GM12865 (cell line): ENCODE measurements at regions not wholly inside any gene's neighbourhood (a gene's known extent, or its start where the extent isn't known, plus 50 kb on each side); places are given as distances from the start of the nearest gene placed in this dataset.

Experiments used
- DNase-seq: peaks from one replicate; pipeline ENCODE4 v3.0.0; 2010; ENCODE audit warnings: low read depth
- H3K4me3 ChIP-seq: 2 replicates; pipeline ENCODE4 v1.5.1; 2011; ENCODE audit warnings: mild to moderate bottlenecking, low read depth, low read length, control low read depth
- TF ChIP-seq, protein P1 (sequence below): IDR thresholded peaks from 2 replicates; pipeline ENCODE4 v1.5.1; 2011; ENCODE audit warnings: low read length, control low read depth, low read depth, inconsistent platforms; ENCODE audit not compliant: insufficient read depth; ENCODE audit errors: missing control alignments

DNA sequence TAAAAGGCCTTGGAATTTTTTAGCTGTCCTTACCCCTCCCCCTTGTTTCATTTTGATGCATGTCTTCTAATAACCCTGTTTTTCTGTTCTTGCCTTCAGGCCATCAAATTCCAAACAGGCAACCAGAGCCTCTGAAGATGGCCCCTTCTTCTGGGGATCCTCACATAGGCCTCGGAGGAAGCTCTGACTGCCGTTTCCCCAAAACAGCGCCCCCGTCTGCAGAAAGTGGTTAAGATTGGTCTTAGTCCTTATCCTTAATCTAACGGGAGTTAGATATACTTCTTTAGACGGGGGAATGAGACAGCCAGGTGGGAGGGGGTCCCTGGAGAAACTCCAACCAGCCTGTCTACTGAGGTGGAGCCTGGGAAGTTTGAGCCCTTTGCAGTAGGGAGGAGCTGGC lies 226.3 kb upstream of the ZNF608 start:
- no peak for DNase-seq
- no peak overlapping the region for H3K4me3 ChIP-seq
- TF ChIP-seq, protein P1, sequence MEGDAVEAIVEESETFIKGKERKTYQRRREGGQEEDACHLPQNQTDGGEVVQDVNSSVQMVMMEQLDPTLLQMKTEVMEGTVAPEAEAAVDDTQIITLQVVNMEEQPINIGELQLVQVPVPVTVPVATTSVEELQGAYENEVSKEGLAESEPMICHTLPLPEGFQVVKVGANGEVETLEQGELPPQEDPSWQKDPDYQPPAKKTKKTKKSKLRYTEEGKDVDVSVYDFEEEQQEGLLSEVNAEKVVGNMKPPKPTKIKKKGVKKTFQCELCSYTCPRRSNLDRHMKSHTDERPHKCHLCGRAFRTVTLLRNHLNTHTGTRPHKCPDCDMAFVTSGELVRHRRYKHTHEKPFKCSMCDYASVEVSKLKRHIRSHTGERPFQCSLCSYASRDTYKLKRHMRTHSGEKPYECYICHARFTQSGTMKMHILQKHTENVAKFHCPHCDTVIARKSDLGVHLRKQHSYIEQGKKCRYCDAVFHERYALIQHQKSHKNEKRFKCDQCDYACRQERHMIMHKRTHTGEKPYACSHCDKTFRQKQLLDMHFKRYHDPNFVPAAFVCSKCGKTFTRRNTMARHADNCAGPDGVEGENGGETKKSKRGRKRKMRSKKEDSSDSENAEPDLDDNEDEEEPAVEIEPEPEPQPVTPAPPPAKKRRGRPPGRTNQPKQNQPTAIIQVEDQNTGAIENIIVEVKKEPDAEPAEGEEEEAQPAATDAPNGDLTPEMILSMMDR: no peak

DNA sequence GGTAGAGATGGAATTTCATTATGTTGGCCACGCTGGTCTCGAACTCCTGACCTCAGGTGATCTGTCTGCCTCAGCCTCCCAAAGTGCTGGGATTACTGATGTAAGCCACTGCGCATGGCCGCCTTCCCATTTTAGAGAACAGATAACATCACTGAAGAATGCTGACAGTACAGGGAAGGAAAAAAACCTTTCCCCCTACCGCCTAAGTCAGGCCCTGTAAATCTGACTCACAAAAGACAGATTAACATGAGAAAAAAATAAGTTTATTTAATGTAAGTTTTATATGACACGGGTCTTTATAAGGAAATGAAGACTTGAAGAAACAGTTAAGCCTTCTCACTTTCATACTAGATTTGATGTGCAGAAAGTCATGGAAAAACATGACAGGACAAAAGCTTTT lies 227.2 kb upstream of the ZNF608 start:
- no peak overlapping the region for H3K4me3 ChIP-seq
- no peak for DNase-seq
- TF ChIP-seq, protein P1: no peak

DNA sequence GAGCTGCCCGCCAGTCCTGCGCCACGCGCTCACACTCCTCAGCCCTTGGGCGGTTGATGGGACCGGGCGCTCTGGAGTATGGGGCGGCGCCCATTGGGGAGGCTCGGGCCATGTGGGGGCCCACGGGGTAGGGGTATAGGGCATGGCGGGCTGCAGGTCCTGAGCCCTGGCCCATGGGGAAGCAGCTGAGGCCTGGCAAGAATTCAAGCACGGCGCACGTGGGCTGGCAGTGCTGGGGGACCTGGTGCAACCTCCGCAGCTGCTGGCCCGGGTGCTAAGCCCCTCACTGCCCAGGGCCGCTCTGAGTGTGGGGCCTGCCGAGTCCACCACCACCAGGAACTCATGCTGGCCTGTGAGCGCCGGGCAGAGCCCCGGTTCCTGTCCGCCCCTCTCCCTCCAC lies 229.6 kb upstream of the ZNF608 start:
- TF ChIP-seq, protein P1: no peak
- DNase-seq: no peak
- no peak overlapping the region for H3K4me3 ChIP-seq

DNA sequence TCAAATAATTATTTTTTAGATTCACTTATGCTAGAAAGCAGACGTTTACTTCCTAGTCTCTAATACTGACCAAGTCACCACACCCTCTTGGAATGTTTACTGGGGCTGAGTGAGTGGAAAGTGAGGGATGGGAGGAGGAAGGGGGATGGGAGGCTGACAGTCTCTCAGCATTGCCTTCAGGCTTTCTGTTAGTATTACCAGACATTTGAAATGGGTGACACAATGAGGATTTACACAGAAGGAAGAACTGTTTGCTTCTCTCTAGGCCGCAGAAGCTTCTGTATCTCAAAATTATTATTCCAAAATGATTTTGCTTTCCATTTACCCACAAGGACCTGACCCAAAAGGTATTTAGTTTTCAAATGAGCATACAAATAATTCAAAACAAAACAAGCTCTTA lies 232.8 kb upstream of the ZNF608 start:
- no peak for DNase-seq
- TF ChIP-seq, protein P1: no peak

DNA sequence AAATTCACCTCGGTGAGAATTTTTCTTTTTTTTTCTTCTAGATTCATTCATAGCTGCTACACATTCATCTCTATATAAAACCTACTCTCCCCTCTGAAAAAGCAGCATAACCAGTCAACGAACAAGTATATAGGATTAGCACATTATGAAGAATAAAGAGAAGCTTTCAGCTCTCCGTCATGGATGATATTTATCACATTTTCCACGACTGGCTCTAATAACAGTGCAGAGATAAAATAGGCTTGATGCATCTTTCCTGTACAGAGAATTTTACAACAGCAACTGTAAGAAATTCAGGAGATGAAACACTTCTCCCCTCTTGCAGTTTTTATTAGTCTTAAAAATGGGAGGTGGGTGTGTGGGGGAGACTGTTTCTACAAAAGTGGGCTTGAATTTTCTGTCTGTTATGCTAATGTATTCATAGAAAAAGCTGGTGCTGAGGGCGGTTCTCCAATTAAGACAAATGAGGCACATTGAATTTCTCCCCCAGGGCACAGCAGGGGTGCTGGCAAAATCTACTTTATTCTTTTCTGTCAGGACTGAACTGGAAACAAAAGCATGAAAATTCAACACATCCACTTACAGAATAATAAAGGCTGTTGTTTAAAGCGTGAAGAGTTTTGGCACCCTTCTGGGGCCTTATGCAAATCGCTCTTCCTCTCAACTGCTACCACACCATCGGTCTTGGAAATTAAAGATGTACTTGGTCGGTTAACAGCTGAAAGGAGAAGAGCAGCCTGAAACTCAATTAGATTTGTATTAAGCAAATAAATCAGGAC lies 233.9 kb upstream of the ZNF608 start:
- TF ChIP-seq, protein P1: no peak
- DNase-seq: peak; percentile 69
- H3K4me3 ChIP-seq: no peak overlapping the region

More for the DNA sequence above, 232.8 kb upstream of the ZNF608 start:
- H3K4me3 ChIP-seq: no peak overlapping the region

DNA sequence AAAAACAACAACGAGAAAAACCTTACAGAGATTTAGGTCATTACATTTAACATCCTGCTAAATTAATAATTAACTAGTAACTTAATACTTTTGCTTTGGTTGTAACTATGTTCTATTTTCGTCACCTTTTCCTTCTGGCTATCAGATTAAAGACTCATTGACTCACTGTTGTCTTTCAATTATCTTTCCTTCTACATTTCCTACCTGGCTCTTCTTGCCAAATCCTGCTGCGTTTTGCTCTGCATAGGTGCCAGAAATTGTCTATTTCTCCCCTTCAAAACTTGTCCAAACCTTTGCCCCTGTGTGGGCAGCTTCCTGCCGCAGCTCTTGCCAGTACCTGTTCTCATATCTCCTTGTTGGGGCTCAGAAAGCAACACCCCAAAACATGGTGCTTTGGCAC lies 235.5 kb upstream of the ZNF608 start:
- no peak overlapping the region for H3K4me3 ChIP-seq
- no peak for DNase-seq
- TF ChIP-seq, protein P1: no peak

DNA sequence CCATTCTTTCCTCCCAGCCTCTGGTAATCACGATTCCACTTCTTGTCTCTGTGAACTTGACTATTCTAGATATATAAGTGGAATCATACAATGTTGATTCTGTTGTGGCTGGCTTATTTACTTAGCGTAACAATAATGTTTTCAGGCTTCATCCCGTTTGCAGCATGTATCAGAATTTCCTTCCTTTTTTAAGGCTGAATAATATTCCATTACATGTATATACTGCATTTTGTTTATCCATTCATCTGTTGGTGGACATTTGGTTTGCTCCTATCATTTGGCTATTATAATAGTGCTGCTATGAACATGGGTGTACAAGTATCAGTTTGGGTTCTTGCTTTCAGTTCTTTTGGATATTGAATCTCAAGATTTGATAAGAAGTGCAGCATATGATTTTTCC lies 239.7 kb upstream of the ZNF608 start:
- TF ChIP-seq, protein P1: no peak
- DNase-seq: no peak
- no peak overlapping the region for H3K4me3 ChIP-seq
